ENCODE measurements at regions not wholly inside any gene's neighbourhood (a gene's known extent, or its start where the extent isn't known, plus 50 kb on each side); places are given as distances from the start of the nearest gene placed in this dataset.
"Not testable (repeated sequence)": the region's sequence is repeated elsewhere in the genome, so short reads cannot be mapped to it uniquely, and the experiment has no call there.

GRCh38 chr2:41167014-41167413 lies 715.1 kb upstream of the SLC8A1 start:
- DNase-seq: no peak

GRCh38 chr2:41169744-41170143 lies 717.9 kb upstream of the SLC8A1 start:
- no peak for DNase-seq

- no peak for DNase-seq
These were observed 718.7 kb upstream of the SLC8A1 start for GRCh38 chr2:41170589-41170988.

GRCh38 chr2:41180387-41180786 lies 728.5 kb upstream of the SLC8A1 start:
- DNase-seq: no peak

- DNase-seq: no peak
These were observed 731.1 kb upstream of the SLC8A1 start for GRCh38 chr2:41182961-41183360.

- peak; percentile 52 for DNase-seq
These were observed 735.7 kb upstream of the SLC8A1 start for GRCh38 chr2:41187376-41188122.

GRCh38 chr2:41194230-41194629 lies 742.3 kb upstream of the SLC8A1 start:
- DNase-seq: peak; percentile 54

GRCh38 chr2:41197781-41198180 lies 745.9 kb upstream of the SLC8A1 start:
- no peak for DNase-seq

GRCh38 chr2:41199334-41199733 lies 747.4 kb upstream of the SLC8A1 start:
- no peak for DNase-seq

GRCh38 chr2:41204315-41204714 lies 752.4 kb upstream of the SLC8A1 start:
- no peak for DNase-seq

- peak; percentile 70 for DNase-seq
These were observed 754.1 kb upstream of the SLC8A1 start for GRCh38 chr2:41206004-41206403.

GRCh38 chr2:41207578-41207977 lies 755.7 kb upstream of the SLC8A1 start:
- DNase-seq: no peak

GRCh38 chr2:41210030-41210429 lies 758.1 kb upstream of the SLC8A1 start:
- not testable (repeated sequence) for DNase-seq

GRCh38 chr2:41216978-41217377 lies 765.1 kb upstream of the SLC8A1 start:
- DNase-seq: no peak

GRCh38 chr2:41222593-41222992 lies 770.7 kb upstream of the SLC8A1 start:
- DNase-seq: no peak

- DNase-seq: no peak
These were observed 782.2 kb upstream of the SLC8A1 start for GRCh38 chr2:41234093-41234492.

- DNase-seq: no peak
These were observed 789.6 kb upstream of the SLC8A1 start for GRCh38 chr2:41241325-41242000.

- no peak for DNase-seq
These were observed 790.1 kb upstream of the SLC8A1 start for GRCh38 chr2:41242001-41242331.

GRCh38 chr2:41267929-41268659 lies 779.7 kb upstream of the PKDCC start:
- DNase-seq: no peak

GRCh38 chr2:41283079-41283775 lies 764.6 kb upstream of the PKDCC start:
- no peak for DNase-seq

- no peak for DNase-seq
These were observed 754.3 kb upstream of the PKDCC start for GRCh38 chr2:41293491-41293890.

GRCh38 chr2:41294331-41294730 lies 753.5 kb upstream of the PKDCC start:
- no peak for DNase-seq
